Activated T-helper 17 cell treated with anti-CD3 and anti-CD28 coated beads, Interleukin-2, amount 50 U/mL, for 72 hours (primary cell): ENCODE measurements at regions not wholly inside any gene's neighbourhood (a gene's known extent, or its start where the extent isn't known, plus 50 kb on each side); places are given as distances from the start of the nearest gene placed in this dataset.
A peak's percentile ranks its signal among the peaks of the same experiment; 100 is the strongest.
"Not testable (repeated sequence)": the region's sequence is repeated elsewhere in the genome, so short reads cannot be mapped to it uniquely, and the experiment has no call there.

Experiments used
- ATAC-seq: fragments of 150-1000 bp; cut with Tn5 transposase; replicated peaks from 2 replicates; pipeline ENCODE4 v1.10.0; 2021; ENCODE audit warnings: mild to moderate bottlenecking, moderate library complexity
- H3K27ac Mint-ChIP-seq: one replicate; pipeline ENCODE4 v1.8.0; 2022; ENCODE audit warnings: mixed read lengths
- H3K27me3 Mint-ChIP-seq: one replicate; pipeline ENCODE4 v1.8.0; 2022; ENCODE audit warnings: mixed read lengths
- H3K36me3 Mint-ChIP-seq: one replicate; pipeline ENCODE4 v1.8.0; 2022; ENCODE audit warnings: low read depth, mild to moderate bottlenecking, mixed read lengths
- H3K4me1 Mint-ChIP-seq: one replicate; pipeline ENCODE4 v1.8.0; 2022; ENCODE audit warnings: mixed read lengths
- H3K4me3 Mint-ChIP-seq: one replicate; pipeline ENCODE4 v1.8.0; 2022; ENCODE audit warnings: mild to moderate bottlenecking, mixed read lengths
- H3K9me3 Mint-ChIP-seq: one replicate; pipeline ENCODE4 v1.8.0; 2022; ENCODE audit warnings: mixed read lengths

GRCh38 chr14:106530423-106531107, 1004.2 kb downstream of the TMEM121 start:
- no peaks in the 10 kb centered on the region for H3K4me1 Mint-ChIP-seq
- peak; percentile 86 for ATAC-seq

GRCh38 chr14:106537597-106537996, 1011.2 kb downstream of the TMEM121 start:
- H3K4me3 Mint-ChIP-seq, H3K27ac Mint-ChIP-seq, H3K36me3 Mint-ChIP-seq, H3K4me1 Mint-ChIP-seq, H3K9me3 Mint-ChIP-seq, ATAC-seq: not testable (repeated sequence)
- peaks cover 38% of the 10 kb centered on the region for H3K27me3 Mint-ChIP-seq

More at GRCh38 chr14:106530423-106531107, 1004.2 kb downstream of the TMEM121 start:
- no peaks in the 10 kb centered on the region for H3K9me3 Mint-ChIP-seq
- no peak overlapping the region for H3K27ac Mint-ChIP-seq
- H3K27me3 Mint-ChIP-seq: peaks cover 29% of the 10 kb centered on the region
- H3K4me3 Mint-ChIP-seq: peak overlapping the region; percentile 16
- no peaks in the 10 kb centered on the region for H3K36me3 Mint-ChIP-seq

- Mint-ChIP-seq H3K9me3 (peaks cover 5% of the 10 kb centered on the region), H3K27me3 (peaks cover 40% of the 10 kb centered on the region), H3K4me1 (no peaks in the 10 kb centered on the region), H3K4me3 (no peak overlapping the region), H3K36me3 (no peaks in the 10 kb centered on the region), H3K27ac (no peak overlapping the region)
- ATAC-seq: no peak
Measured at GRCh38 chr14:106538201-106538600, 1011.8 kb downstream of the TMEM121 start.

GRCh38 chr14:106547735-106548434, 1021.5 kb downstream of the TMEM121 start:
- peaks cover 2% of the 10 kb centered on the region for H3K27me3 Mint-ChIP-seq
- H3K9me3 Mint-ChIP-seq: no peaks in the 10 kb centered on the region
- no peaks in the 10 kb centered on the region for H3K36me3 Mint-ChIP-seq
- peak; percentile 89 for ATAC-seq
- H3K4me3 Mint-ChIP-seq: peak overlapping the region; percentile 10
- H3K4me1 Mint-ChIP-seq: peaks cover 11% of the 10 kb centered on the region
- peak overlapping the region; percentile 45 for H3K27ac Mint-ChIP-seq

GRCh38 chr14:106549064-106549463, 1022.7 kb downstream of the TMEM121 start:
- Mint-ChIP-seq H3K4me3 (no peak overlapping the region), H3K4me1 (peaks cover 11% of the 10 kb centered on the region), H3K27me3 (no peaks in the 10 kb centered on the region), H3K9me3 (no peaks in the 10 kb centered on the region), H3K36me3 (no peaks in the 10 kb centered on the region), H3K27ac (no peak overlapping the region)
- ATAC-seq: no peak

GRCh38 chr14:106551265-106551664, 1024.9 kb downstream of the TMEM121 start:
- ATAC-seq: no peak
- H3K36me3 Mint-ChIP-seq: no peaks in the 10 kb centered on the region
- no peak overlapping the region for H3K27ac Mint-ChIP-seq
- H3K27me3 Mint-ChIP-seq: peaks cover 3% of the 10 kb centered on the region
- H3K9me3 Mint-ChIP-seq: no peaks in the 10 kb centered on the region
- peaks cover 11% of the 10 kb centered on the region for H3K4me1 Mint-ChIP-seq
- no peak overlapping the region for H3K4me3 Mint-ChIP-seq

- peaks cover 11% of the 10 kb centered on the region for H3K27me3 Mint-ChIP-seq
- ATAC-seq, H3K27ac Mint-ChIP-seq, H3K4me3 Mint-ChIP-seq, H3K36me3 Mint-ChIP-seq, H3K4me1 Mint-ChIP-seq, H3K9me3 Mint-ChIP-seq: not testable (repeated sequence)
Measured at GRCh38 chr14:106556211-106556610, 1029.8 kb downstream of the TMEM121 start.

GRCh38 chr14:106556665-106557289, 1030.4 kb downstream of the TMEM121 start:
- no peak overlapping the region for H3K27ac Mint-ChIP-seq
- no peaks in the 10 kb centered on the region for H3K4me1 Mint-ChIP-seq
- no peak overlapping the region for H3K4me3 Mint-ChIP-seq
- ATAC-seq: peak; percentile 55
- peaks cover 11% of the 10 kb centered on the region for H3K27me3 Mint-ChIP-seq
- H3K9me3 Mint-ChIP-seq: no peaks in the 10 kb centered on the region
- no peaks in the 10 kb centered on the region for H3K36me3 Mint-ChIP-seq

GRCh38 chr14:106562451-106562850, 1036.1 kb downstream of the TMEM121 start:
- H3K36me3 Mint-ChIP-seq: no peaks in the 10 kb centered on the region
- no peak for ATAC-seq

GRCh38 chr14:106564058-106564643, 1037.8 kb downstream of the TMEM121 start:
- Mint-ChIP-seq H3K27me3 (peaks cover 22% of the 10 kb centered on the region), H3K9me3 (no peaks in the 10 kb centered on the region), H3K27ac (no peak overlapping the region), H3K36me3 (no peaks in the 10 kb centered on the region), H3K4me3 (no peak overlapping the region), H3K4me1 (no peaks in the 10 kb centered on the region)
- ATAC-seq: peak; percentile 68

More at GRCh38 chr14:106562451-106562850, 1036.1 kb downstream of the TMEM121 start:
- no peak overlapping the region for H3K4me3 Mint-ChIP-seq
- H3K4me1 Mint-ChIP-seq: no peaks in the 10 kb centered on the region
- H3K9me3 Mint-ChIP-seq: no peaks in the 10 kb centered on the region
- no peak overlapping the region for H3K27ac Mint-ChIP-seq
- H3K27me3 Mint-ChIP-seq: peaks cover 27% of the 10 kb centered on the region

- no peak overlapping the region for H3K27ac Mint-ChIP-seq
- H3K27me3 Mint-ChIP-seq: peaks cover 39% of the 10 kb centered on the region
- H3K4me1 Mint-ChIP-seq: no peaks in the 10 kb centered on the region
- ATAC-seq: no peak
- H3K36me3 Mint-ChIP-seq: no peaks in the 10 kb centered on the region
- no peaks in the 10 kb centered on the region for H3K9me3 Mint-ChIP-seq
- no peak overlapping the region for H3K4me3 Mint-ChIP-seq
Measured at GRCh38 chr14:106578481-106578880, 1052.1 kb downstream of the TMEM121 start.

- ATAC-seq: no peak
Measured at GRCh38 chr14:106579084-106579483, 1052.7 kb downstream of the TMEM121 start.

GRCh38 chr14:106585692-106586091, 1059.3 kb downstream of the TMEM121 start:
- H3K27ac Mint-ChIP-seq: no peak overlapping the region
- no peaks in the 10 kb centered on the region for H3K9me3 Mint-ChIP-seq
- H3K4me1 Mint-ChIP-seq: no peaks in the 10 kb centered on the region
- ATAC-seq: peak; percentile 19
- no peaks in the 10 kb centered on the region for H3K36me3 Mint-ChIP-seq
- no peak overlapping the region for H3K4me3 Mint-ChIP-seq
- H3K27me3 Mint-ChIP-seq: peaks cover 14% of the 10 kb centered on the region

More at GRCh38 chr14:106579084-106579483, 1052.7 kb downstream of the TMEM121 start:
- no peaks in the 10 kb centered on the region for H3K4me1 Mint-ChIP-seq
- no peaks in the 10 kb centered on the region for H3K36me3 Mint-ChIP-seq
- peaks cover 34% of the 10 kb centered on the region for H3K27me3 Mint-ChIP-seq
- no peak overlapping the region for H3K4me3 Mint-ChIP-seq
- H3K9me3 Mint-ChIP-seq: no peaks in the 10 kb centered on the region
- H3K27ac Mint-ChIP-seq: no peak overlapping the region

- H3K9me3 Mint-ChIP-seq: no peaks in the 10 kb centered on the region
- H3K36me3 Mint-ChIP-seq: no peaks in the 10 kb centered on the region
- no peak overlapping the region for H3K27ac Mint-ChIP-seq
- H3K27me3 Mint-ChIP-seq: peaks cover 16% of the 10 kb centered on the region
- peak; percentile 82 for ATAC-seq
- no peaks in the 10 kb centered on the region for H3K4me1 Mint-ChIP-seq
- H3K4me3 Mint-ChIP-seq: no peak overlapping the region
Measured at GRCh38 chr14:106586098-106586704, 1059.8 kb downstream of the TMEM121 start.
